ENCODE measurements at regions not wholly inside any gene's neighbourhood (a gene's known extent, or its start where the extent isn't known, plus 50 kb on each side); places are given as distances from the start of the nearest gene placed in this dataset.

DNA sequence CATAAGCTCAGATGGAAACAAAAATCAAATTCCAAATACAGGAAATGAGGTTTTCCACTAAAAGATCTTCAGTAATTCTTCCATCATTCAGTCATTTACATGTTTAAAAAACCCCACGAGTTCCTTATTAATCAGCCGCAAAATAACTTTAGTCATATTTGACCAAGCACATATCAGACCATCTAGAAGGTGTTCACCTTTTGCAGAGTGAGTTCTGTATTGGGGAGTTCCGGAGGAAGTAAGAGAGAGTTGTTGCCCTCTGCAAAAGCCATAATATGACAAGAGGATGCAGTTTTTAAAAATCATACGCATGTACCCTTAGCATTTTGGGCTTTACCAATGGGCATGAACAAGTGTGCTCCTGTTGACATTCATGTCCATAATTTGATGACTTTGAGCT is 61.6 kb downstream of the CCR1 start:
- no peak for FAIRE-seq
- DNase-seq (ENCODE audit: insufficient read length, low spot score), result no peak

DNA sequence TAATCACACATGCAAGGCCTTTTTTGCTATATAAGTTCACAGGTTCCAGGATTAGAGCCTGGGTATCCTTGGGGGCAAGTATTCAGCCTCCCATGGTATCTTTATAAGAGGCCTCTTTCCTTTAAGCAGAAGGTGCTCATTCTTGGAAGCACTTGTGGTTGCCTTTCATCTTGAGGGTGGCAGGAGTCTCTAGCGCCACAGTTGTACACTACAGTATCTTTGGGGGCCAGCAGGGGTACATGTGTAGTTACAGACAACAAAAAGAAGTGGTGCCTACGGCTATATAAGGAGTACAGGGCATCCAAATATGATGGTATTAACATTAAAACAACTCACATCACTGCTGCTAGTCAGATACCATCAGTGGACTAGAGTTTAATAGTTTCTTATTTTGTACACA is 62.1 kb downstream of the CCR1 start:
- no peak for DNase-seq (ENCODE audit: insufficient read length, low spot score)
- no peak for FAIRE-seq

DNA sequence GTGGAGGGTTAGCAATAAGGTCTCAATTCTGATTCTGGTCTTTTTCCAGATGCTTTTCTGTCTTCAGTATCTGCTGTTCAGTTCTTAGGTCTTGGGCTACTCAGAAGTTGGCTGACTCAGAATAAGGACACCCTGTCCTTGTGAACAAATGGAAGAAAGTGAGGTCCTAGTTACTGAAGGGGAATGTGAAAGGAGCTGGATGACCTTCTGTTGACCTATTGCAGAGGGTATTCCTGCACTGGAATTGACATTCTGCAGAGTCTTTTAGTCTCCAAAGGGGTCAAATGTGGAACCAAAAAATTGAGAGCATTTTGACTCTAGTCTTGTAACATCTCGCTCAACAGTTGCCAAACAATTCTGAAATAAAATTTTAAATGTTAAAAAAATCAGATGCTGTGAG is 63.0 kb downstream of the CCR1 start:
- no peak for DNase-seq (ENCODE audit: insufficient read length, low spot score)
- FAIRE-seq, result no peak

DNA sequence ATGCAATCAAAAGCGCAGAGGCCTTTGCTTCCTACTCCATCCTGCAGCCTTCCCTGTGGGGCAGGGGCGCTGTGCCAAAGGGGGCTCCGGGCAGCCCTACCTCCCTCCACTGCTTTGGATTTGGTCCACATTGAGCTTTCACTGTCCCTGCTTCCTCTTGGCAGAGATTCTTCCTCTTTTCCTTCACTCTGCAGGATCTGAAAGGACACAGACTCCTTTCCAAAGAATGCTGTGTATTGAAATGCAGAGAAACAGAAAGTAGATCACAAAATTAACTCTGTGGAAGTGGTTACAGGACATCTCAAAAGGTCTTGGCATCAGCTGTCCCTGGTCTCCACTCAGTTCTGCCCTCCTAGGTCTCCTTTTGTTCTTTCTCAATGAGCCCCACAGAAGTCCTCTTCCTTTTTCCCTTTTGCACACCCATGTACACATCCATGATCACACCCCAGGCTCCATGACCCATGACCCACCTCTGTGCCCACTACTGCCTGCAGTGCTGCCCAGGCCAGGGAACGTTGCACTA is 64.1 kb downstream of the CCR1 start:
- FAIRE-seq (no peak), DNase-seq (ENCODE audit: insufficient read length, low spot score) (no peak)

DNA sequence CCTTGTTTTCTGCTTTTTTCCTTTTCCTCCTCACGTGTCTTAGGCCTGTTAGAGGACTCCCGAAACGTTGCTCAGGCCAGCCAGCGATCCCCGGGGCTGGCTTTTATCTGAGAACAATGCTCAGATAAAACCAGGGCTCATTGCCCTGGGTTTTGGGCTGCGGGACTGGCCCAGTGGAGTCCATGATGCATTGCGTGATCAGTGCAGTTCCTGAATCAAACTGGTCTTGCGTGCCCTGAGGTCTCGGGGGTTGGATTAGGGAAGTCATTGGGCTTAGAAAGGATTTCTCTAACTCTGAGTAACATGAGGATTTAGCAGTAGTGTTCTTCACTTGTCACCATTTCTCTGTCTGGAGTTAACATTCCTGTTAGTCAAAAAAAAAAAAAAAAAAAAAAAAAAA is 66.3 kb downstream of the CCR1 start:
- no peak for DNase-seq (ENCODE audit: insufficient read length, low spot score)

DNA sequence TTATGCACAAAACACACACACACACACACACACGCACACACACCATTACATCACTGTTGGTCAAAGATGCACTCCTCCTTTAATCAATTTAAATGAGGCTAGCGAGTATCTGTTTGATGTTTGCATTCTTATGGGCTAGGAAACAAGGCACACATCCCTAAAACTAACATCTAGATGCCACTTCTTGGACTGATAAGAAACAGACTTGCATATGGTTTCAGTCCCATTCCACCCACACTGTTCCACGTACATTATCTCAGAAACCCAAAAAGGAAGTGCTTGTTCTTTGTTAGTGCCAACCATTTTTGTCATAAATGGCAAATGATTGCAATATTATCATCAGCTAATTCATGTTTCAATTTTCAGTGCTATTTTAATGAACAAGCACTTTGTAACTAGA is 69.5 kb downstream of the CCR1 start:
- peak; percentile 68 for FAIRE-seq

More for the DNA sequence above, 66.3 kb downstream of the CCR1 start:
- FAIRE-seq, result no peak

DNA sequence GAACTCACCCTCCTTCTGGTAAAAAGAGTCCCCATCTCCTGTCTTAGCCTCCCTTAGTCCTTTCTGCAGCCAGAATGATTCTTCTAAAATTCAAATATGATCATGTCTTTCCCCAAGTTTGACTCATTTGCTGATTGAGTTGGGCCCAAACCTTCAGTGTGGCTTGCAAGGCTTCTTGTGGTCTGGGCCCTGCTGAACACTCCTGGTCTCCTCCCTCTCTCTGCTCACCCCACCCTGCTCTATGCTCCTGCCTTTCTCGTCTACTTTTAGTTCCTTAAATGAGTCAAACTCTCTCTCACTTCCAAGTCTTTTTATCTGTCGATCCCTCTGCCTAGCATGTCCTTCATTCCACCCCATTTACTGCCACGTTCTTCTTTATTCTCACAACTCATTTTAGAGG is 72.6 kb downstream of the CCR1 start:
- FAIRE-seq (peak; percentile 78), DNase-seq (ENCODE audit: insufficient read length, low spot score) (no peak)

More for the DNA sequence above, 69.5 kb downstream of the CCR1 start:
- no peak for DNase-seq (ENCODE audit: insufficient read length, low spot score)

DNA sequence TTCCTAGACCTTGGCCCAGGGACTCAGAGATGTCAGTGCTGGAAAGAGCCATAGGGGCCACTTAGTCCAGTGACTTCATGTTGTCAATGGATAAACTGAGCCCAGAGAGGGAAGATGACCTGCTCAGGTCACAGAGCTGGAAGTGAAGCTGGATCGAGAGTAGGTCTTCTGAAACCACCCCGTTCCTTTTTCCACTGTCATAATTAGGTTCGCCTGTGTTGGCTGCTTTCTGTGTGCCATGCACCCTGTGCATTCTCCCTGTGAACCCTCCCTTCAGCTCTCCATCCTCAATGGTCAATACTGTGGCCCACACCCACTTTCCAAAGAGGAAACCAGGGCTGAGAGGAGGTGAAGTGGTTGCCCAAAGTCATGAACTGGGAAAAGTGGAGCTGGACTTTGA is 74.8 kb downstream of the CCR1 start:
- FAIRE-seq, result no peak
- no peak for DNase-seq (ENCODE audit: insufficient read length, low spot score)

DNA sequence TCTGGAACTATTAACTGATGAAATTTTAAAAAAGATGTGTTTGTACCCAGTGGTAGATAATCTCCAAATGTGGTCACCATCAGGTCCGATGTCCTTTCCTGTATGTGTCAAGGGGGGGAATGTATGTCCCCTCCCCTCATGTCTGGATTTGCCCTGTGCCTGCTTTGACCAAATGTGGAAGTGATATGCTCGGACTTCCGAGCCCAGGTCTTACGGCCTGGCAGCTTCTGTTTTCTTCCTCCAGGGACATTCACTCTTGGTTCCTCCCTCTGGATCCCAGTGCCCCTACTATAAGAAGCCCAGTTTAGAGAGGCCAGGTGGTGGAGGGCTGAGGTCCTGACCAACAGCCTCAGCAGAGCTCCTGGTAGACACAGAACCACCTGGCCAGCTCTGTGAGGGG is 75.5 kb downstream of the CCR1 start:
- DNase-seq (ENCODE audit: insufficient read length, low spot score) (no peak), FAIRE-seq (no peak)

DNA sequence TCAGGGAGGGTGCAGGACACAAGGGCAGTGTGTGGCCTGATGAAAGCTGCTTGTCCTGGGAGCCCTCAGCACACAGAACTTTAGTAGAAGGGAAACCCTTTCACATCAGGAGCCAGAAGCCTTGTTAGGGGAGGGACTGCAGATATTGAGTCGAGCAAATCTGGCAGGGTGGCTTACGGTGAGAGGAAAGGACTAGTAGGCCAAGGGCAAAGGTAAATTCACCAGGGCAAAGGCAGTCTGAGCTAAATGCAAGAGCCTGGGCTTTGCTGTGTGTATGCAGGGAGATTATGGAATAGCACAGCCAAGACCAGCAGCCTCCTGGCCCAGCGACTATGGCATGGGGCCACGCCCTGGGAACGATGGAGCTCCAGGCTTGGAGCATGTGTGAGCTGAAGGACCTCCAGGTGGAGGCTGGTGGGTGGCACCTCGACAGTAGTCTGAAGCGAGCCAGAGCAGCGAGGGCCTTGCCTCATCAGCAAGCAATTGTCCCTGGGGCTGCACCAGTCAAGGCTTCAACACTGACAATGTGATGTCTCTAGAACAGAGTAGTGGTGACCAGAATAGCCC is 76.1 kb downstream of the CCR1 start:
- DNase-seq (ENCODE audit: insufficient read length, low spot score) (no peak), FAIRE-seq (no peak)

DNA sequence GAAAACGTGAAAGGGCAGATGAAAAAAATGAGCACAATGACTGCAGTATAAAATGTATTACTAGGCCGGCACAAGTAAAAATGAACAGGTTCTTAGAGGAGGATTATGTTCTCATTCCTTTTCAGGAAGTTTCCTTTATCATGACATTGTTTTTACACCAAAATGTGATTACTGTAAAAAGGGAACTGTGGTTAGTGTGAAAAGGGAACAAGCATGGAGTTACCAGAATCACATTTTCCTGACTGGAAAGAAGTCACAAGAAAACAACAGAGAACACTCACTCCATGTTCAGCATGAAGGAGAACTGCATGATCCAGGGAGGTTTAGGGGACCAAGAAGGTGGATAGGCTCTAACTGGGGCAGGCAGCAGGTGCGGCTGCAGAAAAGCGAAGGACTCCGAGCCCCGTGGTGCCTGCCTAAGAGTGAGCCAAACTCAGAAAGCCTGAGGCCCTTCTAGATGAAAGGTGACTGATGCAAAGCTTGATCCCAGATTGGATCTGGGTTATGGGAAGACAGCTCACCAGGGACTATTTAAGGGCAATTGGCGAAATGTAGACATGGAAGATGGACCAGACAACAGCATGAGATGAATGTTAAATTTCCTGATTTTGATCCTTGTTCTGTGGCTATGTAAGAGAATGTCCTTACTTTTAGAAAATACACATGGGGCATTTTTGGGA is 77.3 kb downstream of the CCR1 start:
- DNase-seq (ENCODE audit: insufficient read length, low spot score) (no peak), FAIRE-seq (peak; percentile 26)

DNA sequence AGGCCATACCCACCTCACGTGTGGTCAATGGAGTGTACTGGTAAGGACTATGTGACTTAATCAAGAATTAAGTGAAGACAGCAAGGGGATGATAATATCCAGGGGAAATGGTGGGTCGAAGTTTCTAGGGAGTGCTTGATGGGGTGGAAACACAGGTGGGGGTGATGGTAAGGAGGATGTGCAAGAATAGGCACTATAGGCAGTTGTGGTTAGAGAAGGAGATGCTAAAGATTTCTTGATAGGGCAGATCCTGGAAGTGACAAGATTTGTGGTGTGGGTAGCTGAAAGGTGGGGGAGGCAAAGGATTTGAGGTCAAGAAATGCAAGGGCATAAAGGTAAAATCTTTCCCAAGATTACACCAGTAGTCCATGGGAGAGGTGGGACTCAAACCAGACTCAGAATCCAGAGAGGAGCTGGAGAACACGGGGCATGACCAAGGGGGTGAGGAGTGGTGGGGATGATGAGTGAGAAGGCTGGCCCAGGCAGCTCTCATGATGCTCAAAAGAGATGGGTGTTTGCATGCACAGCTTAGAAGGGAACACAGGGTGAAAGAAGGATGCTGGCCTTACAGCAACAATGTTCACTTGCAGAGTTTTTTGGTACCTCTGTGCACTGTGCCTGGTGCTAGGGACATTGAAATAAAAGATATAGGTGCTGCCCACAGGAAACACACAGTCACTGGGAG is 78.4 kb downstream of the CCR1 start:
- FAIRE-seq, result no peak
- DNase-seq (ENCODE audit: insufficient read length, low spot score), result no peak

DNA sequence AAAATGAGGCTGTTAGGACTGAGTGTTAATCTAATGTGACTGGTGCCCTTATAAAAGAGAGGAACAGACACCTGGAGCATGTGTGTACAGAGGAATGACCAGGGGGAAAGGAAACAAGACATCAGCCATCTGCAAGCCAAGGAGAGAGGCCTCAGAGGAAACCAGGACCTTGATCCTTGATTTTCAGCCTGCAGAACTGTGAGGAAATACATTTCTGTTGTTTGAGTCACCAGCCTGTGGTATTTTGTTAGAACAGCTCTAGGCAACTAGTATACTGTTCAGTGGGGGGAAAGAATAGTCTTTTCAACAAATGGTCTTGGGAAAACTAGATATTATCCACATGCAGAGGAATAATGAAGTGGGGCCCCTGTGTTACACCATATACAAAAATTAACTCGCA is 80.6 kb downstream of the CCR1 start:
- DNase-seq (ENCODE audit: insufficient read length, low spot score), result no peak
- FAIRE-seq, result no peak

DNA sequence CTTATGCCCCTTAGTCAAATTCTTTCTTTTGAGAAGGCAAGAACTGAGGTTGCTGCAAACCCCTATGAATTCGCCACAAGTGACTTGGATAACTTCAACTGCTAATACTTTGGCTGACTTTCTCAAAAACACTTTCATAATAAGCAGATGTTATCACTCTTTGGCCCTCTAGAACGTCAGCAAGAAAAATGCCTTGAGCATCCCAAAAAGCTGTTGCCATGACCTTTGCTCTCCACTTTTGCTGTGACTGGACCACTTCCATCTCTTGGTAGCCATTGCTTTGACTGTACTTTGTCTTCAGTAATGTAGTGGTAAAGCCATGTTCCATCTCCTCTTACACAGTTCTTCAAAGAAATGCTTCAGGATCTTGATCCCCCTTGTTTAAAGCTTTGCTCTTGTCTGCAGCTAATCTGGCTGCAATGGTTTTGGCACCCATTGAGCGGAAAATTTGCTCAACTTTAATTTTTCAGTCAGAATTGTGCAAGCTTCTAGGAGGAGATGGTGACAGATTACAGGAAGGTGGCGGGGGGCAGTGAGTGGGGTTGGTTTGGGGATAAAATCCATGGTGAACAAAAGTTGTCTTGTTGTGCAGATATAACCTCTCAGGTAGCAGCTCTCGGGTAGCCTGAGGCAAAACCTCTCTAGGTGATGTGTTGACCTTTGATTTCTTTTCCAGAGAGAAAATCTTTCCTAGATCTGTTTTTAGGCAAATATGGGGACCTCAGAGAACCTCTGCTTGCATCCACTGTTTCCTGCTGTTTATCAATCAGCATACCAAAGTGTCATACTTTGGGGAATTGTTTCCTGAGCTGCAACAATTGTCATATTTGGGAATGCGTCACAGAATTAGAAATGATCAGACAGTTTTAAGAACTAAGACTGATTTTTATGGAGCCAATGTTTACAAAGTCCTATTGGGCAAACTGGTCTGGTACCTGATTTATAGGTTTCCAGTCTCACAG is 83.6 kb downstream of the CCR1 start:
- DNase-seq (ENCODE audit: insufficient read length, low spot score) (no peak), FAIRE-seq (no peak)

DNA sequence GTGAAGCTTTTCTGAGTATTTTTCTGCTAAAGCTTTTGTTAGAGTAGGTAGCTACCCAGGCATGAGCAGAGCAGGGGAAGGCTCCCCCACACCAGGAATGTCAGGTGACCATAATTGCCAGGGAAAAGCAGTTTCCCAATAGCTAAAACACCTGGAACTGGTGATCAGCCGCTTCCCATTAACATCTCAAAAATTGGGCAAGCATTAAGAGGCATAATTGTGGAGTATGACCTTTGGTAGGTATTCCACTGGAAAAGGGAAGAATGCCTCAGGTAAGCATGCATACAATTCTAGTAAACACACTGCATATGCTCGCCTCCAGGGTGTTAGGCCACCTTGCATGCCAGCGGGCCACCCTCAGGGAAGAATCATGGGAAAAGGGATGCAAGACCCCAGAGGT is 84.5 kb downstream of the CCR1 start:
- FAIRE-seq, result no peak
- no peak for DNase-seq (ENCODE audit: insufficient read length, low spot score)

DNA sequence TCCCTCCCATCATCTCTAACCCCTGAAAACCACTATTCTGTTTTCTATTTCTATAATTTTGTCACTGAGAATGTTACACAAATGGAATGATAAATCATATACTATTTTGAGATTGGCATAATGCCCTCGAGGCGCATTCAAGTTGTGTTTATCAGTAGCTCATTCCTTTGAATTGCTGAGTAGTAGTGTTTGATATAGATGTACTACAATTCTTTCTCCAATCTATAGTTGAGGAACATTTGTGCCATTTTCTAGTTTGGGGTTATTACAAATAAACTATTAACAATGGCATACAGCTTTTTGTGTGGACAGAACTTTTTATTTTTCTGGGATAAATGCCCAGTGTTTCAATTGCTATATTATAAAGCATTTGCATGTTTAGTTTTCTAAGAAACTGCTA is 86.0 kb downstream of the CCR1 start:
- no peak for DNase-seq (ENCODE audit: insufficient read length, low spot score)
- no peak for FAIRE-seq

DNA sequence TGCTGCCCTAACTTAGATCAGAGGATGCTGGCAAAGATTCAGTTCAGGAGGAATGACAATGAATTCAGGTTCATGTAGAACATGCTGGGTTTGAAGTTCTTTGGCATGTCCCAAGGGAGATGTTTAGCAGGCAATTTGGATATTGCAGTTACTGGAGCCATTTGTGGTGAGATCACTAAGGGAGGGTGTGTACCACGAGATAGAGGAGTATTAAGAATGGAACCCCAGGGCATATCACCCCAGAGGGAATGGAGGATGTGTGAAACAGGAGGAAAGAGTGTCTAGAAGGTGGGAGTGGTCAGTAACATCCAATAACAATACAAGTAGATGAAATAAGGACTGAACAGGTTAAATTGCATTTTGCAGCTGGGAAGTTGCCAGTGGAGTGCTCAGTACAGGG is 87.1 kb downstream of the CCR1 start:
- FAIRE-seq (no peak), DNase-seq (ENCODE audit: insufficient read length, low spot score) (no peak)

DNA sequence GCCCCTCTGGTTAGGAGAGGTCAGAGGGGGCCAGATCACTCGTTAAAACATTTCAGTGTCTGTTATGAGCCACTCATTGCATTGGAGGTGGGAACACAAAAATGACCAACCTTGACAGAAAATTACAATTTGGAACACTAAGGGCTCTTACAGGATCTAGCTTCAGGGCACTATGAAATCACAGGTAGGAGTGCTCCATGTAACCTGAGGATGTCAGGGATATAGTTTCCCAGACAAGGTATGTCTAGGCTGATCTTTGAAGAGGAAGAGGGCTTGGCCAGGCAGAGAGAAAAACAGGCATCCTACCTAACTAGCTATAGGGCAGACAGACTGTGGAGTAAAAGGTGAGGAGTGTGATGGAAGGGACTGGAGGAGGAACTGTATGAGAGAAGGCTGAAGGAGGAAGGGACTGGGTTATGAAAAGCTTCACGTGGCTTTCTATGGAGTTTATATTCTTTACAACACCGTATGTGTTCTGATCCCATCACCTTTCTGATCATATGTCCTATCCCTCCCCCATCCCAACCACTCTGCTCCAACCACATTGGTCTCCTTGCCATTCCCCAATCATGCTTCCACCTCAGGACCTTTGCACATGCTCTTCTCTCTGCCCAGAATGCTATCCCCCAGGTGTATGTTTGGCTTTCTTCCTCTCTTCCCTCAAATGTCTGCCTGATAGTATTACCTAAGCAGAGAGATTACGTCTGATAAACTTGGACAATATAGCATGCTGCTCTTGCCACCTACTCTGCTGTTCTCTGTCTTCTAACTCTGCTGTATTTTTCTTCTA is 88.2 kb downstream of the CCR1 start:
- DNase-seq (ENCODE audit: insufficient read length, low spot score) (no peak), FAIRE-seq (no peak)

DNA sequence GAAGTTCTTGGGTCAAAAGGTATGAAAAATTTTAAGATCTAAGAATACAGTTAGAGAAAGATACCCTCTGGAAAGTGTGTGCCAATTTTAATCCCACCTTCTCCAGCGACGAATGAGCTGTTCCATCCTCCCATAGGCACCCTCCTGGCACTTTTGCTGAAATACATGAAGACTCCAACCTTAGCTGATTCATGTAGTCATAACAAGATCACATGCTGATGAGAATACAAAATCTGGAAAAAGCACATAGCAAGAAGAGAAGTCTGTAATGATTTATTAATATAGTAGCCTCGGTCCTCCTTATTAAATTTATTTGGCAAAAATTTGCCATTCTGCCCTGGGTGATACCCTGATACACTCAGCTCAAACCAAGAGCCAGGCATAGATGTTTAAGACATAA is 88.9 kb downstream of the CCR1 start:
- FAIRE-seq (no peak), DNase-seq (ENCODE audit: insufficient read length, low spot score) (no peak)

DNA sequence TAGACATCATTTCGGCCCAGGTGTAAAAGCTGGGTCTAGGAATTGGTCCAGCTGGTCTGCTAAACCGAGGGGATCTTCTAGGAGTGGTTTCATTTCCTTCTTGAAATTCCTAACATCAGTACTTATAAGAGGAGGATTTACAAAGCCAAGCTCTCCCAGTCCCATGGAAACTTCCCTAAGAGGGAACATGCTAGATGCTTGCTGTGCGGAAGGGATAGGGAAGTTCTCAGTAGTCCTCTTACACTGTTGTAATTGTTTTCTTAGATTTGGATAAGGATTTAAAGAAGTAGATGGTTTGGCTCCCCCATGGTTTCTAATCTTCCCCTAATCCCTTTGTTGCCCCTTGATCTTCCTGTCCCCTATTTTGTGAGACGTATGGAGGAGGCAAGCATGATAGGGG is 89.7 kb upstream of the XCR1 start:
- no peak for DNase-seq (ENCODE audit: insufficient read length, low spot score)
- no peak for FAIRE-seq

Data from GM19239 (cell line).